WERI-Rb-1 (cell line): ENCODE measurements at regions not wholly inside any gene's neighbourhood (a gene's known extent, or its start where the extent isn't known, plus 50 kb on each side); places are given as distances from the start of the nearest gene placed in this dataset.

Experiments
- DNase-seq: peaks from one replicate; pipeline ENCODE4 v3.0.0-alpha.2; 2020
- H3K27ac ChIP-seq: fragments of 250-450 bp; sonication (Bioruptor Pico); 2 replicates; pipeline ENCODE4 v1.5.1; 2020; ENCODE audit warnings: mild to moderate bottlenecking, moderate library complexity
- H3K27me3 ChIP-seq: fragments of 250-450 bp; sonication (Bioruptor Pico); 2 replicates; pipeline ENCODE4 v1.5.1; 2021; ENCODE audit warnings: mild to moderate bottlenecking, low read depth, moderate library complexity; ENCODE audit not compliant: insufficient read depth, severe bottlenecking
- H3K36me3 ChIP-seq: fragments of 250-450 bp; sonication (Bioruptor Pico); 2 replicates; pipeline ENCODE4 v1.5.1; 2020; ENCODE audit warnings: mild to moderate bottlenecking, moderate library complexity
- H3K4me3 ChIP-seq: 2 replicates; pipeline ENCODE4 v1.5.1; 2011; ENCODE audit warnings: low read depth, mild to moderate bottlenecking, control low read depth, low read length
- H3K9me3 ChIP-seq: fragments of 250-450 bp; sonication (Bioruptor Pico); 2 replicates; pipeline ENCODE4 v1.5.1; 2021; ENCODE audit warnings: mild to moderate bottlenecking, moderate library complexity; ENCODE audit not compliant: severe bottlenecking
- TF ChIP-seq, protein P1 (sequence below): IDR thresholded peaks from 2 replicates; pipeline ENCODE4 v1.5.1; 2011; ENCODE audit warnings: low read depth, mild to moderate bottlenecking, control low read depth, inconsistent platforms, low read length

- Histone ChIP-seq H3K36me3 (no peaks in the 10 kb centered on the region), H3K4me3 (no peak overlapping the region), H3K27me3 (no peaks in the 10 kb centered on the region), H3K9me3 (no peaks in the 10 kb centered on the region), H3K27ac (no peak overlapping the region)
- TF ChIP-seq, protein P1, sequence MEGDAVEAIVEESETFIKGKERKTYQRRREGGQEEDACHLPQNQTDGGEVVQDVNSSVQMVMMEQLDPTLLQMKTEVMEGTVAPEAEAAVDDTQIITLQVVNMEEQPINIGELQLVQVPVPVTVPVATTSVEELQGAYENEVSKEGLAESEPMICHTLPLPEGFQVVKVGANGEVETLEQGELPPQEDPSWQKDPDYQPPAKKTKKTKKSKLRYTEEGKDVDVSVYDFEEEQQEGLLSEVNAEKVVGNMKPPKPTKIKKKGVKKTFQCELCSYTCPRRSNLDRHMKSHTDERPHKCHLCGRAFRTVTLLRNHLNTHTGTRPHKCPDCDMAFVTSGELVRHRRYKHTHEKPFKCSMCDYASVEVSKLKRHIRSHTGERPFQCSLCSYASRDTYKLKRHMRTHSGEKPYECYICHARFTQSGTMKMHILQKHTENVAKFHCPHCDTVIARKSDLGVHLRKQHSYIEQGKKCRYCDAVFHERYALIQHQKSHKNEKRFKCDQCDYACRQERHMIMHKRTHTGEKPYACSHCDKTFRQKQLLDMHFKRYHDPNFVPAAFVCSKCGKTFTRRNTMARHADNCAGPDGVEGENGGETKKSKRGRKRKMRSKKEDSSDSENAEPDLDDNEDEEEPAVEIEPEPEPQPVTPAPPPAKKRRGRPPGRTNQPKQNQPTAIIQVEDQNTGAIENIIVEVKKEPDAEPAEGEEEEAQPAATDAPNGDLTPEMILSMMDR = no peak
- DNase-seq = no peak
These were observed 120.0 kb downstream of the AASDHPPT start for GRCh38 chr11:106197438-106197837.

DNA sequence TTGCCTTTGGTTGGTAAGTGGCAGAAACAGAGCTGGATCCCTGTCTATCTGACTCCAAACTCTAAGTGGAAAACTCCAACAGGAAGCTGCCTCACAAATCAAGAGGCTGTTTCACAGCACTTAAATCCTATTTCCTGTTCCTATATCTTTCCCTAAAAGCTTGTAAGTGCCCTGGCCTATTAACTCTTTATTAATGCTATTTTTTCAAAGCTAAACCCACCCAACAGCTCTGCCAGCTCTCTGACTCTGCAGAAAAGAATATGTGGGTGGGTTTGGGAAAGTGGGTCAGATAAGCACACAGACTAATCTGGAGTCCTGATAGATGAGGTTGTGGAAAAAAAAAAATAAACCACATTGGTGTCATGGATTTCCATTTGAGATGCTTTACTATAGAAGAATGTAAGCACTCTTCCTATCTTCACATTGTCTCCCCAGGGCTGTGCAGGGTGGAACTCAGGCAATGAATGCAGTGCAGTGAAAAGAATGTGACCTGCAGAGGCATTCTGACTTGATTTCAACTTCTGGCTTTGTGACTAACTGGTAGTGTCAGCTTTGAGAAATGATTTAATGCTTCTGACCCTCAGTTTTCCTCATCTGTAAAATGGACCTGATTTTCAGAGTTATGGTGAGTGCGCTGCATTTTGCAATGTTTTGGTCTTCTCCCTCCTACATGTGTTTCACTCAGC, 125.6 kb downstream of the AASDHPPT start:
- H3K27me3 ChIP-seq = no peaks in the 10 kb centered on the region
- TF ChIP-seq, protein P1 = no peak
- no peaks in the 10 kb centered on the region for H3K36me3 ChIP-seq
- H3K9me3 ChIP-seq = no peaks in the 10 kb centered on the region
- DNase-seq = no peak
- H3K27ac ChIP-seq = no peak overlapping the region
- H3K4me3 ChIP-seq = no peak overlapping the region

GRCh38 chr11:106208760-106209159, 131.3 kb downstream of the AASDHPPT start:
- Histone ChIP-seq H3K36me3 (no peaks in the 10 kb centered on the region), H3K27ac (no peak overlapping the region), H3K27me3 (no peaks in the 10 kb centered on the region), H3K4me3 (no peak overlapping the region), H3K9me3 (no peaks in the 10 kb centered on the region)
- TF ChIP-seq, protein P1 = no peak
- no peak for DNase-seq

DNA sequence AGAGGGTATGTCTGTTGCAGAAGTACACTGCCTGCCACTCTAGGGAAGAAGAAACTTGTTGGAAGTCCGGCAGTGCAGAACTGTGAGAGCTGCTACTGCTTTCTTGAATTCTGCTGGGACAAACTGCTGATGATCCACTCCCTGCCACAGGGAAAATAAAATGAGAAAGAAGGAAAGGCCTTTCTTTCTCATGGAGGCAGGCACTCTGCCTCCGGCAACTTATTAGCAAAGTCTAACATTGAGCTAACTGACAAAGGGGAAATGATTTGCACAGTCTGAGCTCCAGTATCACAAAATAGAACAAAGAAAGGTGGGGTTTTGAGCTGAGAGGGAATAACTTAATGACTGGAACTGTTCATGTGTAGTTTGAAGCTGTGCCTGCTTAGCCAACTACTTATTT, 134.6 kb downstream of the AASDHPPT start:
- TF ChIP-seq, protein P1 = no peak
- no peak for DNase-seq
- H3K27ac ChIP-seq = no peak overlapping the region

DNA sequence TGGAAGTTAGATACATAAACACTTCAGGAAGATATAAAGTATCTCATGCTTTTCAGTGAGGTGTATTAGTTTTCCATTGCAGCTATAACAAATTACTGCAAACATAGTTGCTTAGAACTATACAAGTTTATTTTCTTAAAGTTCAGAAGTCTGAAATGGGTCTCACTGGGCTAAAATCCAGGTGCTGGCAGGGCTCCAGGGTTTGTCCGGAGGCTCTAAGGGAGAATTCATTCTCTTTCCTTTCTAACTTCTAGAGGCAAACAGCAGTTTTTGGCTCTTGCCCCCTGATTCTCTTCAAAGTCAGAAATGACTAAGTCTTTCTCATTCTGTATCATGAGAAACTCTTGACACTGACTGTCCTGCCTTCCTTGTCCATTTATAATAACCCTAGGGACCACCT, 138.8 kb downstream of the AASDHPPT start:
- no peak overlapping the region for H3K4me3 ChIP-seq
- no peak overlapping the region for H3K27ac ChIP-seq
- TF ChIP-seq, protein P1 = no peak
- H3K27me3 ChIP-seq = no peaks in the 10 kb centered on the region
- no peaks in the 10 kb centered on the region for H3K9me3 ChIP-seq
- H3K36me3 ChIP-seq = no peaks in the 10 kb centered on the region
- DNase-seq = no peak

More for the DNA sequence above, 134.6 kb downstream of the AASDHPPT start:
- Histone ChIP-seq H3K36me3 (no peaks in the 10 kb centered on the region), H3K4me3 (no peak overlapping the region), H3K27me3 (no peaks in the 10 kb centered on the region), H3K9me3 (no peaks in the 10 kb centered on the region)

- Histone ChIP-seq H3K27me3 (no peaks in the 10 kb centered on the region), H3K36me3 (no peaks in the 10 kb centered on the region), H3K27ac (no peak overlapping the region), H3K9me3 (peaks cover 2% of the 10 kb centered on the region), H3K4me3 (no peak overlapping the region)
- DNase-seq = no peak
- TF ChIP-seq, protein P1 = no peak
These were observed 140.0 kb downstream of the AASDHPPT start for GRCh38 chr11:106217456-106217855.
